ENCODE measurements at regions not wholly inside any gene's neighbourhood (a gene's known extent, or its start where the extent isn't known, plus 50 kb on each side); places are given as distances from the start of the nearest gene placed in this dataset.

- TF ChIP-seq TAF1 (IDR thresholded peaks at IDR 0.05; ENCODE audit: low read depth) (no peak), FOXM1 (IDR thresholded peaks at IDR 0.05; ENCODE audit: borderline replicate concordance, low read depth) (no peak), RAD21 (IDR thresholded peaks at IDR 0.05; ENCODE audit: low read depth) (no peak), EGR1 (IDR thresholded peaks at IDR 0.05) (no peak), NFIC (IDR thresholded peaks at IDR 0.05) (no peak), YY1 (IDR thresholded peaks at IDR 0.05; ENCODE audit: low read depth) (no peak), MAX (IDR thresholded peaks at IDR 0.05) (no peak)
Measured at GRCh38 chr15:96804754-96805153, 474.3 kb downstream of the NR2F2 start.
